ENCODE measurements at regions not wholly inside any gene's neighbourhood (a gene's known extent, or its start where the extent isn't known, plus 50 kb on each side); places are given as distances from the start of the nearest gene placed in this dataset.

DNA sequence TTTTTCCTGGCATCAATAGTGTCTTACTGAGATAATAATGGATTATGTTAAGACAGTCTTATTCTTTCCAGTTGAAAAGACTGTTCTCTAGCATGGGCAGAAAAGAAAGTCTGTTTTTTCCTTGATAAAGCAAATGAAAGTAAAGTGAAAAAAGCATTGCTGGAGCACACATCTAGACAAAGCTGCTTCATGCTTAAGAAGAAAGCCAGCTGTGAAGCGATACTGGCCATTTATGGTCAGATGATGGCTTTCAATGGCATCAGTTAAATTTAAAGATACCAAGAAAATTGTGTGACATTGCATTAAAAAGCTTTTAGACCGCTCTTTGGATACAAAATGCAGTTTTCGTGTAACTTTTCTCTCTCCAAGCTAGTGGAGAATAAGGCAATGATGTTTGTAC lies 242.1 kb upstream of the TRAM1L1 start:
- no peak for DNase-seq

- no peak for DNase-seq
Observed at GRCh38 chr4:117328333-117328732, 243.0 kb upstream of the TRAM1L1 start.

DNA sequence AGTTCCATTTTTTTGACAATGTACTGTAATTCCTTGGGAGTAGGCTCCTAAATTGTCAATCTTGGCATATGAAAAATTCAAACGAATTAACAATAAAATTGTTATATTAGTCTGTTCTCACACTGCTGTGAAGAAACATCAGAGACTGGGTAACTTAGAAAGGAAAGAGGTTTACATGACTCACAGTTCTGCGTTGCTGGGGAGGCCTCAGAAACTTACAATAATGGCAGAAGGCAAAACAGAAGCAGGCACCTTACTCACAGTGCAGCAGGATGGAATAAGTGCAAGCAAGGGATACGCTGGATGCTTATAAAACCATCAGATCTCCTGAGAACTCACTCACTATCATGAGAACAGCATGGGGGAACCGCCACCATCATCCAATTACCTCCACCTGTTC lies 246.4 kb upstream of the TRAM1L1 start:
- DNase-seq, result no peak

DNA sequence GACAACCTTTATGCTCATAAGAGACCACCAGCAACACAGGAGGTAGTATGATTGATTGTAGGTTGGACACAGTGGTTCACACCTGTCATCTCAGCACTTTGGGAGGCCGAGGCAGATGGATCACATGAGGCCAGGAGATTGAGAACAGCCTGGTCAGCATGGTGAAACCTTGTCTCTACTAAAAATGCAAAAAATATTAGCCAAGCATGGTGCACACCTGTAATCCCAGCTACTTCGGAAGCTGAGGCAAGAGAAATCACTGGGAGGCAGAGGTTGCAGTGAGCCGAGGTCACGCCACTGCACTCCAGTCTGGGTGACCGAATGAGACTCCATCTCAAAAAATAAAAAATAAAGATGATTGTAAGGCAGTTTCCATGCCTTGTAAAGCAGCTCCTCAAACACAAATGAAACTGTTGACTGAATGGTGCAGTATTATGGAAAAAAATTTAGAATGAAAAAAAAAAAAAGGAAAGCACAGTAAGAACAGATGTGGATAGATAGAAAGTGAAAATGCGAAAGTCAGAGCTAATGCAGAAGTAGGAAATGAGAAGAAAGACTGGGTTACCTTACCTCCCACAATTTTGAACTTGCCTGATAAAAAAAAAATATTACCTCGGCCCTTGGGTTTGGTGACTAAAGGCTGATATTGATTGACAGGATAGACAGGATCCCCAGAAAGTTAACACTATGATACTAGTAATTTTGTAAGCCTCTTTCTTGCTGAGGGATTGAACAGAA lies 249.2 kb upstream of the TRAM1L1 start:
- DNase-seq, result no peak

DNA sequence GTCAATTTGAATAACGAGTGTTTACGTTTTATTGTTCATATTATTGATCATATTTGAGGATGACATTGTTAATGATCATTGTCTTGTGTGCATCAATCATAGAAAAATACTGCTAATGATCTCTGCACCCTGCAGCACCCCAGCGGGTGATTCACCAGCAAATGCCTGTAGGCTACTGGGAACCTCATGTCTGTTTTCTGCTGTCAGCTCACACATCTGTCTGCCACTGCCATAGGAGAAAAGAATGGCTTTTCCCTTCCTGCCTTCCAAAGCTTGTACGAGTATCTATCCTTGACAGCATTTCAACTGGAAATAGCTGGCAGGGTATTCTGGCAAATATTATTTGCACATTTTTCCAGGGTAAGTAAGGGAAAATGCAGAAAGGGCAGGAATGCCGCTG lies 272.1 kb upstream of the TRAM1L1 start:
- DNase-seq, result no peak

DNA sequence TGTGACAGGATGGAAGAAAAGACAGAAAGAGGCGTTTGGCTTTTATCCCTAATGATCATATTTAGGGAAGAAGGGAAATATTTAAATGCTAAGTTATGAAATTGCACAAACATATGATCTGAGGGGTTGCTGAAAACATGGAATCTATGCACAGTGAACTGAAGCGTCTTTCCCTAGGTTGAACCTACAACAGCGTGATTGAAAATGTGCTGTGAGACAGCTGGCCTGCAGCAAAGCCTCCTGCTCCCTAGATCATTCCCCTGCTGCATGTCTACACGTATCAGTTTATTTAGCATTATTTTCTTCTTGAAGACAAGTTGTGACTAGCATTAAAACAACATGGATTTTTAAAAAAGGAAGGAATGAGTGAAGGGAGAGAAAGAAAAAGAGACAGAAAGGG lies 272.5 kb upstream of the TRAM1L1 start:
- no peak for DNase-seq

DNA sequence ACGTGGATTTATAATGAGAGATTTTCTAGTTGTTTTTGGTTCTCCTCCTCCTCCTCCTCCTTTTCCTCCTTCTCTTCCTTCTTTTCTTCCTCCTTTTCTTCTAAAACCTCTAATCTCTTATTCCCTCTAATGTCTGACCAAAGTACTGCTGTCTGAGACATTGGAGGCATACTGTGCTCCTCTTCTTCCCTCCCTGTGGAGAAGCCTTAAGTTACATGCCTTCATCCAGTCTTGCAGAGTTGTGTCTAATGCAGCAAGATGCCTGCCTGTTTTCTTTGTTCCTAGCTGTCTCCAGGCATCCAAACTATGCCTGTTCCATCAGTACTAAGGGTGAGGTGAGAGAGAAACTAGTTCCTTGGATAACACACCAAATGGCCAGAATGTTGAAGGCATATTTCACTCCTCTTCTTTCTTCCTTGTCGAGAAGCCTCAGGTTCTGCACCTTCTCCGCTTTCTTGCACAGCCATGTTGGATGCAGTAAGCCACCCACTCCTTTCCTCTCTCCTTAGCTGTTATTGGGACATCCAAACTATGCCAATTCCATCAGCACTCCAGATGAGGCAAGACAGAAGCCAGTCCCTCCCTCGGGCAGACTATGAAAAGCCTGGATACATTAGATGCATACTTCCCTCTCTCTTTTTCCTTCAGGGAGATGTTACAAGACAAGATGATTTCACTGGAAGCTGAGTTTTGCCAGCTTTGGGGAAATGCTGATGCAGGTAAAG lies 285.7 kb upstream of the TRAM1L1 start:
- DNase-seq, result no peak

DNA sequence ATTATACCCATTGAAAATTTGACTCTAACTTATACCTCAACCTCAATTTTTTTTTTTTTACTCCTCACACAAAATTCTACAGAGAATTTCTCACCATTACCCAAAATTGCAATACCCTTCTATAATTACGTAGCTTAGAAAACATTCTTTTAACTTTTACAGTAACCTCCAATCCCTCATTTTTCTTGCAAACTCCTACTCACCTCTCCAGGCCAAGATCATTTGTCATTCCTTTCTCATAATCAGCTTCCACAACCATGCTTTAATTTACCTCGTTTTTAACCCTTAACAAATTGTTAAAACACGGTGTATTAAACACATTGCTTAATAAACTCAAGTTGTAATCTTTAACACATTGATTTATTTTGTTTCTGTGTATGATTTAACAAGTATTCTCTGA lies 289.7 kb upstream of the TRAM1L1 start:
- no peak for DNase-seq

GRCh38 chr4:117376692-117377091 lies 291.3 kb upstream of the TRAM1L1 start:
- DNase-seq, result no peak

- no peak for DNase-seq
Observed at GRCh38 chr4:117378942-117379341, 293.6 kb upstream of the TRAM1L1 start.

DNA sequence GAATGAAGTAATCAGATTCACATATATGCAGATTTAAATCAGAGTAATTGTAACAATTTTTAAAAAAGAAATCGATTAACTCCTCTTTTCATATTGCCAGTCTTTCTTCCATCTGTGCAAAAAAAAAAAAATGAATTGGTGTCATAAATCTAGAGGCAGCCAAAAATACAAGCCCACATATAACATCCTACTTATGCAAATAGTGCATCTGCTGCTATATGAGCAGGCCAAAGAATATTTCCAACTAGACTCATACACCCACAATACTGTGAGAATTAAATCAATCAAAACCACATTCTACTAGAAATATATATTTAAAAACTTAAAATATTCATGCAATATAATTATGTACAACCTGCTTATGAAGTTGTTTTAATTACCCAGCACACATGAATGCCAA lies 298.1 kb upstream of the TRAM1L1 start:
- no peak for DNase-seq

DNA sequence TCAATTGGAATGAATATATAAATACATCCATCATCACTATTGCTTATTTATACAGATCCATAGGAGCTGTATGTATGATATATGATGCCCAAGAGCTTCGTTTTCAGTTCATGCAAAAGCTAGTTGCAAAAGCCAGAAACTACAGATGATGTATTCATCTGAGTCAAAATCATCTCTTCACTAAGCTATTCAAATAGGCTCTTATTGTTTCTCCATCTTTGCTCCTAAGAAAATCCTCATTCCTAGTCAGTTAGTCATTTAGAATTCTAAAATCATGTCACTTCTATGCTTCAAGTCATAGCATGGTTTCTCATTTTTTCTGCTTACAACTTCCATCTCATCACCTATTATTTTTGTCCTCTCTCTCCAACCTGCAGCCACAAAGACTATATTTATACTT lies 300.1 kb upstream of the TRAM1L1 start:
- no peak for DNase-seq

DNA sequence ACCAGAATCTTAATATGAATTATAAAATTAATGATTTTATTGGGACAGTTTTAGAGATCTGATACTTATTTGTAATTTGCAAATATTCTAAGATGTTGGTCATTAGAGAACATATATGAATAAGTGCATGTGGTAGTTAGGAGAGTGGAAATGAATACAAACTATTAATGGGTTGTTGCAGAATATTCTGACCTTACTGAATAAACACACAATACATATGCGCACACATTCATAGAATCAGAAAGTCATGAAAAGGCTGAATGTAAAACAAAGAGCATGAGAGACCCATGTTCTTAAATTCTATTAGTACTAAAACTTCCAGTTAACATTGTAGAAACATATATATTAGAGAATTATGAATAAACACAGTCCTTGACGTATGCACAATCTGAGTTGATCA lies 301.7 kb upstream of the TRAM1L1 start:
- DNase-seq, result no peak

DNA sequence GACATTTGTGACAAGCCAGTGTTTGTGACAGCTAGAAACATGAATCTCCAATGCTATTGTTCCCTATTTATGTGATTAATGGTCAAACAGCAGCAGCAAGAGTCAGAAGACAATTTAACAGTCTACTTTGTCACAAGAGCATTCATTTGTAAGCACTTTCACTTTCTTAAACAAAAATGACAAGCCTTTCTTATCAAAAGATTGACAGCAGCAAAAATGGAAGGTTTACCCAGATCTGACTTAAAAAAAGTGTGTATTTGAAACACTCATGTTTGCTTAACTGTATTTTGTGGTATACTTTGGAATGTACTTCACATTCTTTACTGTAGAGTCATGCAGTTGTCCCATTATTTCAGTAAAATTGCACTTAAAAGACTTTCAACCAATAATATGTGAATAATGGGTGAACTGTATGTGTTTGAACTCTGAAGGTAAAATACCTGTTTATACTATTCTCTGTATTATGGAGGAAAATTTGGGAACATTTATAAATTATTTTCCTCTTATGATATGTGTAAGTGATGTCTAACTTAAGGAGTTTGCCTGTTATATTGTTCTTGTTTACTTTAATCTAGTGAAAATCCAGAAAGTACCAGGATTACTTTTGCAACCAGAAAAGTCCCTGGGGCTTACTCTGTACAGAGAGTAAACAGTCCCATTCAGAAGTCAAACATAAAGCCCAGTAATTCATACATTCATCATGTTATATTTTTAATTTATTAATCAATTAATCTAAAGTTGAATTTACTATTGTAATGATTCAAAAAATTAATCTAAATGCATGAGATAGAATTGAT lies 314.9 kb upstream of the TRAM1L1 start:
- no peak for DNase-seq

- no peak for DNase-seq
Observed at GRCh38 chr4:117412661-117413060, 327.3 kb upstream of the TRAM1L1 start.

- DNase-seq, result no peak
Observed at GRCh38 chr4:117417856-117418255, 332.5 kb upstream of the TRAM1L1 start.

- no peak for DNase-seq
Observed at GRCh38 chr4:117420948-117421347, 335.6 kb upstream of the TRAM1L1 start.

DNA sequence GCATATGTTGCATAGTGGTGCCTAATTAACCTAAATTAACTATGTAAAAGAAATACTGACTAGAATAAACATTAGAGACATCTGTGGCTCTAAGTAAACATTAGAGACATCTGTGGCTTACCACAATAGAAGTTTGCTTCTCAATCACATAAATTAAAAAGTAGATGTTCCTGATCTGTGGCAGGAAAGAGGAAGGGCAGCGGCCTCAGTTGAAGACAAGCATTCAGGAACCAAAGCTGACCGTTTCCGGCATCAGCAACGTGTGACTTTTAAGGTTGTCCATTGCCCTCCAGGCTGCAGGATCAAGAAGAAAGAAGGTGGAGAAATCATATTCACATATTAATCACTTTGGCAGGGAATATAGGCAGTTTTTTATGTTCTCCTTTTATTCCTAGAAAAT lies 336.3 kb upstream of the TRAM1L1 start:
- no peak for DNase-seq

GRCh38 chr4:117422297-117422696 lies 336.9 kb upstream of the TRAM1L1 start:
- DNase-seq, result no peak

DNA sequence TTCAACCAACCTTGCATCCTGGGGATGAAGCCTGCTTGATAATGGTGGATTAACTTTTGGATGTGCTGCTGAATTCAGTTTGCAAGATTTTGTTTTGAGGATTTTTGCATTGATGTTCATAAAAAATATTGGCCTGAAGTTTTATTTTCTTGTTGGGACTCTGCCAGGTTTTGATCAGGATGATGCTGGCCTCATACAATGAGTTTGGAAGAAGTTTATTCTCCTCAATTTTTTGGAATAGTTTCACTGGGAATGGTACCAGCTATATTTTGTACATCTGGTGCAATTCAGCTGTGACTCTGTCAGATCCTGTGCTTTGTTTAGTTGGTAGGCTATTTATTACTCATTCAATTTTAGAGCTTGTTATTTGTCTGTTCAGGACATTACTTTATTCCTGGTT lies 340.3 kb upstream of the TRAM1L1 start:
- DNase-seq, result no peak

GRCh38 chr4:117428536-117428935 lies 343.2 kb upstream of the TRAM1L1 start:
- DNase-seq, result no peak

DNA sequence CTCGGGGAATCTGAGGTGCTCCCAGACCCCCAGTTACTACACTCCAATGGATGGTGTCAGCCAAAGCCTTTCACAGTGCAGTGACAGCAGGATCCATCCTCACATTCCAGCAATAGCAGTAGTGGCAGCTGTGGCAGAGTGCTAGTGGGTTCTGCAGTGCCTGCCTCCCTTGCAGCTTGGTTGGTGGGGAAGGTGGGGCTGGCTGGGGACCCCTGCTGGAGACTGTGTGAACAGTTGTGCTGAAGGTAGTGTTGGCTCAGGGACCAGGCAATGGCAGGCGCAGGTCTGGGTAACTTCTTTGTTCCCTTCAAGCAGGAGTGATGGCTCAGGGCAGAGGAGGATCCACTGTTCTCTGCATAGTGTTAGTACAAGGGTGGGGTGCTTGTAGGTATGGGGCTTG lies 343.7 kb upstream of the TRAM1L1 start:
- DNase-seq, result no peak

- no peak for DNase-seq
Observed at GRCh38 chr4:117429506-117429905, 344.1 kb upstream of the TRAM1L1 start.

DNA sequence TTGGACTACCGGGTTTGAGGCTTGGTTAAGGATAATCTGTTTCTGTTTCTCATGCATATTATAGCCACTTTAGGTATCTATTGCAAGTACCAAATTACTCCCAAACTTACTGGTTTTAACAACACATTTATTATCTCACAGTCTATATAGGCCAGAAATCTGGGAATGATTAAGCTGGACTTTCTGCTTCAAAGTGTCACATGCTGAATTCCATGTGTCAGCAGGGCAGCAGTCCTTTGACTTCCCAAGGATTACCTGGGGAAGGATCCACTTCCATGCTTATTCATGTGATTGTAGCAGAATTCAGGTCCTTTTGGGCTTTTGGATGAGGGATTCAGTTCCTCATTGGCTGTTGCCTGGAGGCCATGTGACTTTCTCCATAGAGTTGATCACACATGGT lies 349.0 kb upstream of the TRAM1L1 start:
- no peak for DNase-seq
